HEK293 (cell line): ENCODE measurements at regions not wholly inside any gene's neighbourhood (a gene's known extent, or its start where the extent isn't known, plus 50 kb on each side); places are given as distances from the start of the nearest gene placed in this dataset.

Source experiments
- CTCF ChIP-seq: fragments of 450-650 bp; formaldehyde crosslinking; IDR thresholded peaks from 2 replicates; pipeline ENCODE4 v1.5.1; 2016; ENCODE audit warnings: missing biosample characterization, missing genetic modification characterization
- PRDM2 ChIP-seq: fragments of 450-650 bp; formaldehyde crosslinking; IDR thresholded peaks from 2 replicates; pipeline ENCODE4 v1.5.1; 2016; ENCODE audit warnings: missing biosample characterization, missing genetic modification characterization, borderline replicate concordance
- RBAK ChIP-seq: fragments of 450-650 bp; formaldehyde crosslinking; IDR thresholded peaks from 2 replicates; pipeline ENCODE4 v1.5.1; 2016; ENCODE audit warnings: missing biosample characterization, missing genetic modification characterization
- REST ChIP-seq: fragments of 450-650 bp; formaldehyde crosslinking; IDR thresholded peaks from 2 replicates; pipeline ENCODE4 v1.5.1; 2016; ENCODE audit warnings: missing biosample characterization, missing genetic modification characterization
- ZFP37 ChIP-seq: fragments of 450-650 bp; formaldehyde crosslinking; IDR thresholded peaks from 2 replicates; pipeline ENCODE4 v1.5.1; 2016; ENCODE audit warnings: missing biosample characterization, missing genetic modification characterization
- ZFP41 ChIP-seq: fragments of 450-650 bp; formaldehyde crosslinking; IDR thresholded peaks from 2 replicates; pipeline ENCODE4 v1.5.1; 2016; ENCODE audit warnings: missing biosample characterization, missing genetic modification characterization, borderline replicate concordance
- ZNF10 ChIP-seq: fragments of 450-650 bp; formaldehyde crosslinking; IDR thresholded peaks from 2 replicates; pipeline ENCODE4 v1.5.1; 2017; ENCODE audit warnings: missing biosample characterization, missing genetic modification characterization
- ZNF433 ChIP-seq: fragments of 450-650 bp; formaldehyde crosslinking; IDR thresholded peaks from 2 replicates; pipeline ENCODE4 v1.5.1; 2016; ENCODE audit warnings: missing biosample characterization, missing genetic modification characterization, low read depth
- ZNF768 ChIP-seq: fragments of 450-650 bp; formaldehyde crosslinking; IDR thresholded peaks from 2 replicates; pipeline ENCODE4 v1.5.1; 2018; ENCODE audit warnings: missing biosample characterization, mild to moderate bottlenecking, missing genetic modification characterization
- ZSCAN5A ChIP-seq: fragments of 450-650 bp; formaldehyde crosslinking; IDR thresholded peaks from 2 replicates; pipeline ENCODE4 v1.5.1; 2016; ENCODE audit warnings: missing biosample characterization, missing genetic modification characterization

- TF ChIP-seq ZFP37 (tag by site-specific recombination) = no peak
- no peak for TF ChIP-seq ZFP41
- no peak for TF ChIP-seq CTCF (tag by site-specific recombination)
- no peak for TF ChIP-seq PRDM2 (tag by site-specific recombination)
- no peak for TF ChIP-seq REST (tag by site-specific recombination)
- no peak for TF ChIP-seq ZNF10 (tag by site-specific recombination)
- no peak for TF ChIP-seq RBAK
- no peak for TF ChIP-seq ZNF433 (tag by site-specific recombination)
- no peak for TF ChIP-seq ZNF768 (tag by site-specific recombination)
- TF ChIP-seq ZSCAN5A (tag by site-specific recombination) = no peak
Measured at GRCh38 chr5:32514806-32515205, 70.3 kb upstream of the ZFR start.
